COR-L47 (cell line): ENCODE measurements at regions not wholly inside any gene's neighbourhood (a gene's known extent, or its start where the extent isn't known, plus 50 kb on each side); places are given as distances from the start of the nearest gene placed in this dataset.
"Not testable (repeated sequence)": the region's sequence is repeated elsewhere in the genome, so short reads cannot be mapped to it uniquely, and the experiment has no call there.

Experiments
- DNase-seq: peaks from one replicate; lab custom pipeline; 2025; lab: John Stamatoyannopoulos, UW

GRCh38 chr5:116951219-116951618 is 376.6 kb upstream of the SEMA6A start:
- DNase-seq: no peak

DNA sequence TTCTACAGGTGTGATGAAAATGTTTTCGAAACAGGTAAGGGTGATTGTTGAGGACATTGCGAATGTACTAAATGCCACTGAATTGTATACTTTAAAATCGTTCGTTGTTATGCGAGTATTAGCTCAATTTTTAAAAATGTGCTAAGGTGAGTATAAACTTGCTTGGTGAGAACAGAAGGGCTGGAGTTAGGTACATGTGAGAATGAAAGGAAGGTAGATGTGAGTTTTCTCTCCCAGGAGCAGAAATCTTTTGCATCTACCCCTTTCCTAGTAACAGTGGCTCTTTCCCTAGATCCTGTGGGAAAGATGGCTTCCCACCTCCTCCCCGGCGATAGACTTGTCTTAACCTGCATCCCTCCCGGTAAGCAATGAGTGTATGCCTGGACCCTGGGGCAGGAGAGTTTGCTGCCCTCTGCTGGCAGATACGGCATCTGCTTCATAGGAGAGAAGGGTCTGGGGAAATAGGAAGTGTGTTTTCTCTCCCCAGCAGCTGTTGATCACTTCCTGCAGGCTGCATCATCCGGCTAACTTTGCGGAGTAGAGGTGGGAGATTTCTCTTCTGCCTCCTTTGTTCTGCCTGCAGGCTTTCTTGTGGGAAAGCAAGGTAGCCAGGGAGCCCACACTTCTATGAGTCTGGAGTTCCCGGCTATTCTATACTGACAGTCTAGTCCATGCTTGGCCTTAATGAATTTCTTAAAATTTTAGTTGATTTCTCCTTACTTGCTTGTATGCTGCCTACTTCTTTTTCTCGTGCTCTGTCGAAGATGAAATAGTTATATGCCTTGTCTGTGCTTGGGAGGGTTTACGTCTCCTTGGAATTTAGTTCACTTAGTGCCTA is 373.3 kb upstream of the SEMA6A start:
- DNase-seq: peak; percentile 66

DNA sequence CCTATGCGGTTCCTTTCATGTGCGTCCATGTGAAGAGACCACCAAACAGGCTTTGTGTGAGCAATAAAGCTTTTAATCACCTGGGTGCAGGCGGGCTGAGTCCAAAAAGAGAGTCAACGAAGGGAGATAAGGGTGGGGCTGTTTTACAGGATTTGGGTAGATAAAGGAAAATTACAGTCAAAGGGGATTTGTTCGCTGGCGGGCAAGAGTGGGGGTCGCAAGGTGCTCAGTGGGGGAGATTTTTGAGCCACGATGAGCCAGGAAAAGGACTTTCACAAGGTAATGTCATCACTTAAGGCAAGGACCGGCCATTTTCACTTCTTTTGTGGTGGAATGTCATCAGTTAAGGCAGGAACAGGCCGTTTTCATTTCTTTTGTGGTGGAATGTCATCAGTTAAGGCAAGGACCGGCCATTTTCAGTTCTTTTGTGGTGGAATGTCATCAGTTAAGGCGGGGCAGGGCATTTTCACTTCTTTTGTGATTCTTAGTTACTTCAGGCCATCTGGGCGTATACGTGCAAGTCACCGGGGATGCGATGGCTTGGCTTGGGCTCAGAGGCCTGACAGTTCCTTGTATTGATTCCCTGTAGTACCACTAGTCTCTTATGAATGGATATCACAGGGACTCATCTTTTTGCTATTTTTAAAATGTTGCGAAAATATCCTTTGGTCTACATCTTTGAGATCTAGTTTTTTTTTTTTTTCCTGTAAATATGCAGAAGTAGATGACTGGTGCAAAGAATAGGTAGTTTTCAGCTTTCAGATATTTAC is 371.2 kb upstream of the SEMA6A start:
- DNase-seq: not testable (repeated sequence)

- DNase-seq: no peak
These were observed 369.6 kb upstream of the SEMA6A start for GRCh38 chr5:116944183-116944582.

GRCh38 chr5:116942622-116943021 is 368.0 kb upstream of the SEMA6A start:
- DNase-seq: no peak

GRCh38 chr5:116939641-116940040 is 365.0 kb upstream of the SEMA6A start:
- DNase-seq: no peak

DNA sequence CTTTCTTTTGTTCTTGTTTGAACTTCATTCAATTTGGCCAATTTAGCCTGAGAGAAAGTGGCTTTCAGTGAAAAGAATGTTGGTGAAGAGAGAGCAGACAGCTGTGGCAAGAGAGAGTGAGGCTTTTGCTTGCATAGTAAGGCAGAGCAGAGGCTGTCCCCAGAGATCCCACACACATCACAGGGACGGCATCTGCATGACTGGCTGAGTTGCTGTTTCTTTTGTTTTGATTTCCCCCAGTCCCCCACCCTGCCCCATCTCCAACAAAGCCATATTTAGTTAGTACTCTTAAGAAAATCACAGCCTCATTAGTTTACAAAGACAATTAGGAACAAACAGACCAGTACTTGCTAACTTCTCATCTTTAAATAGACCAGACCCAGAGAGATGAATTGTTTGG is 363.9 kb upstream of the SEMA6A start:
- DNase-seq: peak; percentile 21

DNA sequence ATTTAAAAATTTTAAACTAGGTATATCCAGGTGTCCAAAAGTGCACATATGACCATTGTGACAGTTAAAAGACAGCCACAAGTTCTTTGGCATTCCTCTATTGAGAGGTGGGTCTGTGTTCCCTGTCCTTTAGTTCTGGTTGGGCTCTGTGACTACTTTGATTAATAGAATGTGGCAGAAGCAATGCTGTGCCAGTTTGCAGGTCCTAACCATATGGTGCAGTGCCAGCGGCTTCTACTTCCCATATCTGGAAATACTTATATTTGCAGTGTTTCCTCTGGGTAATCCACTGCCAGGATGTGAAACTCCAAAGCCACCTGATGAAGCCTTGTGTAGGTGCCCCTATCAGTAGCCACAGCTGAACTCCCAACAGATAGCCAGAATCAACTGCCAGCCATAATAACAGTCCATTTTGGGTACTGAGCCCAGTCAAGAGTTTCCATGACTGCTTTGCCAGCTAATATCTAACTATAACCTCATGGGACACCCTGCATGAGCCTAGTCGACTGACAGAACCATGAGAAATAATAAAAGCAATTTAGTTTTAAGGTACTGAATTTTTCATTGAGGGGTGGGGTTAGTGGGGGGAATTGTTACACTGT is 361.0 kb upstream of the SEMA6A start:
- DNase-seq: no peak

GRCh38 chr5:116930616-116931015 is 356.0 kb upstream of the SEMA6A start:
- DNase-seq: no peak

DNA sequence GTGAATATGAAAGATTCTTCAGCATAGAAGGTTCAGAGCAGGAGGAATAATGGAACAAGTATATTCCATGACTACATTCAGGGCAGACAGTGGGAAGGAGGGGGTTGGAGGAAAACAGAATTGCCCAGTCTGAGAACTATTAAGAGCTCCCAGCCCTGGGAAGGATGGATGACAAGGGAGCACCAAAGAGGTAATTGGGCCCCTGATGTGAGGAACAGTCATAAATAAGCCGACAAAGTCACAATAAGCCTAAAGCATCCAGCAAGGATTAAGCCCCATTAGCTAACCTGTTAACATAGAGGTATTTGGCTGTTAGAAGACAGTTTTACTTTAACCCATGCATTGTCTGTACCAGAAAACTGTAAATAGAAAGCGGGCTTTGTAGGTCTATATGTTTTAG is 348.7 kb upstream of the SEMA6A start:
- DNase-seq: no peak

DNA sequence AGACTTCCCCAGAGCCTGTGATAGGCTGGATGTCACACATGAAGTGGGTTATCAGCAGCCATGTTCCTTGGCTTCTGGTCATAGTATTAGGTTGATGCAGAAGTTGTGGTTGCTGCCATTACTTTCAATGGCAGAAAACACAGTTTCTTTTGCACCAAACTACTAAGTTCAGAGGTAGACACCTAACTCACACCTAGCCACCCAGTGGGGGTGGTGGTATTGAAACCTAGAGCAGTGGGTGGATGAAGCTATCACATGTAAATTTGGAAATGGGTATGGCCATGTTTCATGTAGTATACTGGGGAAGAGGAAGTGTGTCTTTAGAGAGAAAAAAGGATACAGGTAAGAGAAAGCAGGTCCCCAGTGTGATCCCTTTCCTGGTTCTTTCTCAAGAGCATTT is 347.9 kb upstream of the SEMA6A start:
- DNase-seq: no peak

DNA sequence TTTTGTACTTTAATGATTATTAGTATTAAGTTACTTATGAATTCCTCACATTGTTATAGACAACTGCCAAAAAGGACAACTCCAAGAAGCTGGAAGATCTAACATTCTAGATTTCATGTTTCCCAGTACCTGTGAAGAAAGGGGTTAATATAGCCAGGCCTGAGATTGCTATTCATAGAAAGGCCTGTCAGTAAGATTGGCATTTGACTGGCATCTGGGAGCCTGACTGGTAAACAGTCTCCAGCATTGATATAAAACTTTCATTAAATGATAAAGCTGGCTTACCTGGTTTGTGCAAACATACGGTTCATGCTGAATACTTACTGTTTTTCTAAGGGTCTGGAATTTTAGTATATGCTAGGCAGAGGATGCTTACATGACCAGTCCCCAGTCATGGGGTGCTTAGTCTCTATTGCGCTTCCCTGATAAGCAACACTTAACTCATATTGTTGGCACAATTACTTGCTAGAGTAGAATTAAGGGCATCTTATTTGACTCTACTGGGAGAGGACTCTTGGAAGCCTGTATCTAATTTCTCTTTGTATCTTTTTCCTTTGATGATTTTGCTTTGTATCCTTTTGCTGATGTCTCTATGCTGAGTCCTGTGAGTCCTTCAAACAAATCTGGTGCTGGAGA is 340.4 kb upstream of the SEMA6A start:
- DNase-seq: no peak

DNA sequence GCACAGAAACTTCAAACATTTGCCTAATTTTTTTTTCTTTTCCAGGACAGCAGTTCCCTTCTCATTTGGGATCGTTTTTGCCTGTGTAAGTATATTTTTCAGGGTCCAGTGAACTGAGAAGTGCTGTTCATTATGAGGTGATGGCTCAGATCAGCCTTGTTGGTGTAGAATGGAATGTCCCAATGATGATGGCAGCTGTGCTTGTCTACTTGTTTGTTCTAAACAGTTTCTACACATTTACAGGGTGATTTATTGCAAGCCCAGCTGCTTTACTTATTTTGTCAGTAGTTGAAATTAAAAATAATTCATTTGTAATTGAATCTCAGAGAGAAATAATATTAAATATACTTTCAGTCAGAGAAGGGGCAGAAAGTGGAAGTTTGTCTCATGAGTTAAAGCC is 337.6 kb upstream of the SEMA6A start:
- no peak for DNase-seq

DNA sequence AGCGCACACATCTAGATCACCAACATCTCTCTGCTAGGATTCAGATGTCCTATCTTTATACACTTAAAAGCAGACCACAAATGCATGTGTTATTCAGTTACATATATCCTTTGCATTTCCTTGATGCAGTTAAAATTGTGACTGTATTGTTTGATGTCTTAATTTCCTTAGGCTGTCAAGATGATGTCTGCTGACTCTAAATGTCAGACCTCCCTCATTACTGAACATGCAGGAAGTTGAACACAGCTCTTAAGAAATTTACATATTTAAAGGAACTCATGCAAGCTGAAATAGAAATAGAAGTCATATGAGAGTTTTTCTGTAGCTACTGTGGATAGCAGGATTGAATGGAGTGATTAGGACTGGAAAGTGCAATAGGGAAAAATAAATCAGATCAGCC is 336.5 kb upstream of the SEMA6A start:
- no peak for DNase-seq

DNA sequence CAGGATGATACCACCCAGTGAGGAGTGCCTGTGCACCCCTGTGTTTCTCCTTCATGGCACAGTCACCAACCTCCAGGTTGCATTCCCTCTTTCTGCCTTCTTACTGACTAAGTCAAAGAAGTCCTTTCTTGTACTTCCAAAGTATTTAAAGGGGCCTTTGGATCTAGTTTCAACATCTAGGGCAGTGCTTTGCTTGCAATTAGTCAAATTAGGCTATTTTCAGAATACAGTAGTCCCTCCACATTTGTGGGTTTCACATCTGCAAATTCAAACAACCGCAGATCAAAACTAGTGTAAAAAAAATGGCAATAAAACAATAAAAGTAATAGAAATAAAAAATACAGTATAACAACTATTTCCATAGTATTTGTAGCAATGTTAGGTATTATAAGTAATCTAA is 333.9 kb upstream of the SEMA6A start:
- DNase-seq: no peak

- no peak for DNase-seq
These were observed 331.3 kb upstream of the SEMA6A start for GRCh38 chr5:116905885-116906284.

DNA sequence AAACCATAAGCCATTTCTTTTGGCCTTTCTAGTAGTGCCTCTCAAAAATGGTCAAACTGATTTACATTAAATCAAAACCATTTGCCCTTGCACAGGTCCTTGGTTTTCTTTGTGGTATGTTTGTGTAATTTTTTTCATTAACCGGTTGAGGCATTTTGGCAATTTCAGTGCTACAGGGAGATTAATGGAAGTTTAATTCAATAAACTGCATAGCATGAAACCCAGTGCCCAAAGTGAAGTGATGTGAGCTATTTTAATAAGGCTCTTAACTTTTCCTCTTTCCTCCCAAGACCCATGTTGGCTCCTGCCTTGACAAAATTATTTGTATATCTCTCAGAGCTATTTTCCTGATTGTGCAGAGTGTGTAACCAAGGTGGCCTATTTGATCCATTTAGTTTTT is 326.2 kb upstream of the SEMA6A start:
- DNase-seq: no peak

- DNase-seq: no peak
These were observed 324.3 kb upstream of the SEMA6A start for GRCh38 chr5:116898917-116899316.

GRCh38 chr5:116897291-116897690 is 322.7 kb upstream of the SEMA6A start:
- DNase-seq: no peak

GRCh38 chr5:116896001-116896400 is 321.4 kb upstream of the SEMA6A start:
- no peak for DNase-seq

DNA sequence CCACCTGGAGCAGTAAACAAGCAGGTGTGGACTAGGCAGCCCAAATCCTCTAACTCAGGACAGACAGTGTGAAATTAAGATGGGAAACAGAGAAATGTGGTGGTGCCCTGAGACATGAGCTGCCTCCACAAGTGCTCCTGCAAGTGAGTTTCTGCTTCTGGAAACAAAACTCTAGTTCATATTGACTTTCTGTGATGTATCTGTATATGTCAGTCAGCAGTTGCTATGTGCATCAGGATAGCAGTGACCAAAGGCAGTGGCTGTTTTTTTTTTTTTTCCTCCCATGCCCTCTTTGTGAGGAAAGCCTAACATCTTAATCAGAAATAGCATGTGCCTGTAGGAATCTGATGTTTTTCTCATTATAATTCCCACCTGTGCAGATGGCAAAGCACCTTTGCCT is 318.4 kb upstream of the SEMA6A start:
- no peak for DNase-seq

DNA sequence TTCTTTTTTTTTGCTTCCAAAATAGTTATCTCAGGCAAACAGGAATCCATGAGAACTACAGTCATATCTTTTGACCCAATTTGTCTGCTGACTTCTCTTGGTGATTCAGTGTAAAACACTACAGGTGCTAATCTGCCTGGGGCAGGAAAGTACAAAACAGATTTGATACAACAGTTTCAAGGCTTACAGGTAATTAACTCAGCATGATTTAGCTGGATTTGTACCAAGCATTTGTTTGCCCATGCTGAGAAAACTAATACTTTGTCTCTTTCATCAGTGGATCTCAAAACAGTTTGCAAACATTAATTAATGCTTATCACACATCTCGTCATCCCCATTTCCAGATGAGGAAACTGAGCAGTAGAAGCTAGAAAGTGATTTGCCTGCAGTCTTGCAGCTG is 312.5 kb upstream of the SEMA6A start:
- peak; percentile 92 for DNase-seq

- no peak for DNase-seq
These were observed 311.2 kb upstream of the SEMA6A start for GRCh38 chr5:116885825-116886224.
